ENCODE measurements at regions not wholly inside any gene's neighbourhood (a gene's known extent, or its start where the extent isn't known, plus 50 kb on each side); places are given as distances from the start of the nearest gene placed in this dataset.

DNA sequence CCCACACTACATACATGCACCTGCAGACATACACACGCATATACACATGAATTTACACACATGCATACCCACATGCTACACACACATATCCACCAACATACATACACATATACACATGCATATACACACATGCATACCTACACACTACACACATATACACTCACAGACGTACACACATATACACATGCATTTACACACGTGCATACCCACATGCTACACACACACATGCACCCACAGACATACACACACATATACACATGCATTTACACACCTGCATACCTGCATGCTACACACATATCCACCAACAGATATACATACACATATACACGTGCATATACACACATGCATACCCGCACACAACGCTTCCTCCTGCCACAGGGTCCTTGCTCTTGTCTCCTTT lies 61.2 kb upstream of the SLC25A33 start:
- TF ChIP-seq, protein P1, sequence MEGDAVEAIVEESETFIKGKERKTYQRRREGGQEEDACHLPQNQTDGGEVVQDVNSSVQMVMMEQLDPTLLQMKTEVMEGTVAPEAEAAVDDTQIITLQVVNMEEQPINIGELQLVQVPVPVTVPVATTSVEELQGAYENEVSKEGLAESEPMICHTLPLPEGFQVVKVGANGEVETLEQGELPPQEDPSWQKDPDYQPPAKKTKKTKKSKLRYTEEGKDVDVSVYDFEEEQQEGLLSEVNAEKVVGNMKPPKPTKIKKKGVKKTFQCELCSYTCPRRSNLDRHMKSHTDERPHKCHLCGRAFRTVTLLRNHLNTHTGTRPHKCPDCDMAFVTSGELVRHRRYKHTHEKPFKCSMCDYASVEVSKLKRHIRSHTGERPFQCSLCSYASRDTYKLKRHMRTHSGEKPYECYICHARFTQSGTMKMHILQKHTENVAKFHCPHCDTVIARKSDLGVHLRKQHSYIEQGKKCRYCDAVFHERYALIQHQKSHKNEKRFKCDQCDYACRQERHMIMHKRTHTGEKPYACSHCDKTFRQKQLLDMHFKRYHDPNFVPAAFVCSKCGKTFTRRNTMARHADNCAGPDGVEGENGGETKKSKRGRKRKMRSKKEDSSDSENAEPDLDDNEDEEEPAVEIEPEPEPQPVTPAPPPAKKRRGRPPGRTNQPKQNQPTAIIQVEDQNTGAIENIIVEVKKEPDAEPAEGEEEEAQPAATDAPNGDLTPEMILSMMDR (IDR thresholded peaks at IDR 0.05) = no peak
- TF ChIP-seq, protein P2, sequence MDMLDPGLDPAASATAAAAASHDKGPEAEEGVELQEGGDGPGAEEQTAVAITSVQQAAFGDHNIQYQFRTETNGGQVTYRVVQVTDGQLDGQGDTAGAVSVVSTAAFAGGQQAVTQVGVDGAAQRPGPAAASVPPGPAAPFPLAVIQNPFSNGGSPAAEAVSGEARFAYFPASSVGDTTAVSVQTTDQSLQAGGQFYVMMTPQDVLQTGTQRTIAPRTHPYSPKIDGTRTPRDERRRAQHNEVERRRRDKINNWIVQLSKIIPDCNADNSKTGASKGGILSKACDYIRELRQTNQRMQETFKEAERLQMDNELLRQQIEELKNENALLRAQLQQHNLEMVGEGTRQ (CRISPR knock-in tag; IDR thresholded peaks at IDR 0.05) = no peak
- TF ChIP-seq, protein P3, sequence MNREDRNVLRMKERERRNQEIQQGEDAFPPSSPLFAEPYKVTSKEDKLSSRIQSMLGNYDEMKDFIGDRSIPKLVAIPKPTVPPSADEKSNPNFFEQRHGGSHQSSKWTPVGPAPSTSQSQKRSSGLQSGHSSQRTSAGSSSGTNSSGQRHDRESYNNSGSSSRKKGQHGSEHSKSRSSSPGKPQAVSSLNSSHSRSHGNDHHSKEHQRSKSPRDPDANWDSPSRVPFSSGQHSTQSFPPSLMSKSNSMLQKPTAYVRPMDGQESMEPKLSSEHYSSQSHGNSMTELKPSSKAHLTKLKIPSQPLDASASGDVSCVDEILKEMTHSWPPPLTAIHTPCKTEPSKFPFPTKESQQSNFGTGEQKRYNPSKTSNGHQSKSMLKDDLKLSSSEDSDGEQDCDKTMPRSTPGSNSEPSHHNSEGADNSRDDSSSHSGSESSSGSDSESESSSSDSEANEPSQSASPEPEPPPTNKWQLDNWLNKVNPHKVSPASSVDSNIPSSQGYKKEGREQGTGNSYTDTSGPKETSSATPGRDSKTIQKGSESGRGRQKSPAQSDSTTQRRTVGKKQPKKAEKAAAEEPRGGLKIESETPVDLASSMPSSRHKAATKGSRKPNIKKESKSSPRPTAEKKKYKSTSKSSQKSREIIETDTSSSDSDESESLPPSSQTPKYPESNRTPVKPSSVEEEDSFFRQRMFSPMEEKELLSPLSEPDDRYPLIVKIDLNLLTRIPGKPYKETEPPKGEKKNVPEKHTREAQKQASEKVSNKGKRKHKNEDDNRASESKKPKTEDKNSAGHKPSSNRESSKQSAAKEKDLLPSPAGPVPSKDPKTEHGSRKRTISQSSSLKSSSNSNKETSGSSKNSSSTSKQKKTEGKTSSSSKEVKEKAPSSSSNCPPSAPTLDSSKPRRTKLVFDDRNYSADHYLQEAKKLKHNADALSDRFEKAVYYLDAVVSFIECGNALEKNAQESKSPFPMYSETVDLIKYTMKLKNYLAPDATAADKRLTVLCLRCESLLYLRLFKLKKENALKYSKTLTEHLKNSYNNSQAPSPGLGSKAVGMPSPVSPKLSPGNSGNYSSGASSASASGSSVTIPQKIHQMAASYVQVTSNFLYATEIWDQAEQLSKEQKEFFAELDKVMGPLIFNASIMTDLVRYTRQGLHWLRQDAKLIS (CRISPR knock-in tag; IDR thresholded peaks at IDR 0.05; ENCODE audit: borderline replicate concordance) = no peak
- no peak for TF ChIP-seq ESRRA (CRISPR knock-in tag; IDR thresholded peaks at IDR 0.05; ENCODE audit: borderline replicate concordance)
- no peak for TF ChIP-seq MXD4 (CRISPR knock-in tag; IDR thresholded peaks at IDR 0.05; ENCODE audit: borderline replicate concordance)
- TF ChIP-seq NR3C1 (CRISPR knock-in tag; conservative IDR thresholded peaks at IDR 0.05; ENCODE audit: low read depth) = no peak
- TF ChIP-seq, protein P4, sequence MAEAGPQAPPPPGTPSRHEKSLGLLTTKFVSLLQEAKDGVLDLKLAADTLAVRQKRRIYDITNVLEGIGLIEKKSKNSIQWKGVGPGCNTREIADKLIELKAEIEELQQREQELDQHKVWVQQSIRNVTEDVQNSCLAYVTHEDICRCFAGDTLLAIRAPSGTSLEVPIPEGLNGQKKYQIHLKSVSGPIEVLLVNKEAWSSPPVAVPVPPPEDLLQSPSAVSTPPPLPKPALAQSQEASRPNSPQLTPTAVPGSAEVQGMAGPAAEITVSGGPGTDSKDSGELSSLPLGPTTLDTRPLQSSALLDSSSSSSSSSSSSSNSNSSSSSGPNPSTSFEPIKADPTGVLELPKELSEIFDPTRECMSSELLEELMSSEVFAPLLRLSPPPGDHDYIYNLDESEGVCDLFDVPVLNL (CRISPR knock-in tag; IDR thresholded peaks at IDR 0.05; ENCODE audit: borderline replicate concordance, low read depth) = no peak
- TF ChIP-seq CBFB (CRISPR knock-in tag; IDR thresholded peaks at IDR 0.05; ENCODE audit: low read depth) = no peak
- no peak for TF ChIP-seq ZNF396 (CRISPR knock-in tag; IDR thresholded peaks at IDR 0.05; ENCODE audit: borderline replicate concordance)

Data from WTC11 (cell line).